Endothelial cell (in vitro differentiated cells): ENCODE measurements at regions not wholly inside any gene's neighbourhood (a gene's known extent, or its start where the extent isn't known, plus 50 kb on each side); places are given as distances from the start of the nearest gene placed in this dataset.

Experiments
- DNase-seq: peaks from one replicate; pipeline ENCODE4 v3.0.0; 2021; ENCODE audit warnings: low spot score
- H3K27ac Mint-ChIP-seq: one replicate; pipeline ENCODE4 v1.8.0; 2021; ENCODE audit warnings: mixed read lengths, inconsistent platforms; ENCODE audit not compliant: unreplicated experiment
- H3K27me3 Mint-ChIP-seq: one replicate; pipeline ENCODE4 v1.8.0; 2021; ENCODE audit warnings: mild to moderate bottlenecking, moderate library complexity, mixed read lengths, inconsistent platforms; ENCODE audit not compliant: unreplicated experiment
- H3K36me3 Mint-ChIP-seq: one replicate; pipeline ENCODE4 v1.8.0; 2021; ENCODE audit warnings: mild to moderate bottlenecking, low read depth, mixed read lengths, inconsistent platforms; ENCODE audit not compliant: unreplicated experiment
- H3K4me1 Mint-ChIP-seq: one replicate; pipeline ENCODE4 v1.8.0; 2021; ENCODE audit warnings: mild to moderate bottlenecking, mixed read lengths, inconsistent platforms; ENCODE audit not compliant: unreplicated experiment
- H3K4me3 Mint-ChIP-seq: one replicate; pipeline ENCODE4 v1.8.0; 2021; ENCODE audit warnings: mild to moderate bottlenecking, mixed read lengths, inconsistent platforms; ENCODE audit not compliant: unreplicated experiment
- H3K9me3 Mint-ChIP-seq: one replicate; pipeline ENCODE4 v1.8.0; 2021; ENCODE audit warnings: mixed read lengths, inconsistent platforms; ENCODE audit not compliant: unreplicated experiment
- TF ChIP-seq, protein P1 (sequence below): fragments of 200-600 bp; sonication (generic); IDR thresholded peaks from one replicate; pipeline ENCODE4 v1.5.0; 2021; ENCODE audit warnings: antibody characterized with exemption; ENCODE audit not compliant: unreplicated experiment

DNA sequence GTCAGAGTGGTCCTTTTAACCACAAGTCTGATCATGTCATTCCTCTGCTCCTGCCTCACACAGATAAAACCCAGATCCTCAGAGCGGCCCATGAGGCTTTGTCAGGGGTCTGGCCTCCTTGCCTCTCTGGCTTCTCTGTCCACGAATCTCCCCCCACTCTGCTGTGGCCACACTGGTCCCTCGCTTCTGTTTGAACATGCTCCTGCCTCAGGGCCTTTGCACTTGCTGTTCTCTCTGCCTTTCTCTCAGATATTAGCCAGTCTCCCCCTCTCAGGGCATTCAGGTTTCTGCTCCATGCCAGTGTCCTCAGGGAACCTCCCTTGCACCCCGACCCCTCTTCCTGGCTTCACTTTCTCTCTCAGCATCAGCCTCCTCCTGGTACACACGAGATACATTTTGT is 518.5 kb downstream of the PREX1 start:
- no peak overlapping the region for H3K4me3 Mint-ChIP-seq
- no peaks in the 10 kb centered on the region for H3K27me3 Mint-ChIP-seq
- H3K36me3 Mint-ChIP-seq, result no peaks in the 10 kb centered on the region
- TF ChIP-seq, protein P1, sequence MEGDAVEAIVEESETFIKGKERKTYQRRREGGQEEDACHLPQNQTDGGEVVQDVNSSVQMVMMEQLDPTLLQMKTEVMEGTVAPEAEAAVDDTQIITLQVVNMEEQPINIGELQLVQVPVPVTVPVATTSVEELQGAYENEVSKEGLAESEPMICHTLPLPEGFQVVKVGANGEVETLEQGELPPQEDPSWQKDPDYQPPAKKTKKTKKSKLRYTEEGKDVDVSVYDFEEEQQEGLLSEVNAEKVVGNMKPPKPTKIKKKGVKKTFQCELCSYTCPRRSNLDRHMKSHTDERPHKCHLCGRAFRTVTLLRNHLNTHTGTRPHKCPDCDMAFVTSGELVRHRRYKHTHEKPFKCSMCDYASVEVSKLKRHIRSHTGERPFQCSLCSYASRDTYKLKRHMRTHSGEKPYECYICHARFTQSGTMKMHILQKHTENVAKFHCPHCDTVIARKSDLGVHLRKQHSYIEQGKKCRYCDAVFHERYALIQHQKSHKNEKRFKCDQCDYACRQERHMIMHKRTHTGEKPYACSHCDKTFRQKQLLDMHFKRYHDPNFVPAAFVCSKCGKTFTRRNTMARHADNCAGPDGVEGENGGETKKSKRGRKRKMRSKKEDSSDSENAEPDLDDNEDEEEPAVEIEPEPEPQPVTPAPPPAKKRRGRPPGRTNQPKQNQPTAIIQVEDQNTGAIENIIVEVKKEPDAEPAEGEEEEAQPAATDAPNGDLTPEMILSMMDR, result no peak
- H3K27ac Mint-ChIP-seq, result no peak overlapping the region
- no peaks in the 10 kb centered on the region for H3K9me3 Mint-ChIP-seq
- DNase-seq, result no peak
- no peaks in the 10 kb centered on the region for H3K4me1 Mint-ChIP-seq

DNA sequence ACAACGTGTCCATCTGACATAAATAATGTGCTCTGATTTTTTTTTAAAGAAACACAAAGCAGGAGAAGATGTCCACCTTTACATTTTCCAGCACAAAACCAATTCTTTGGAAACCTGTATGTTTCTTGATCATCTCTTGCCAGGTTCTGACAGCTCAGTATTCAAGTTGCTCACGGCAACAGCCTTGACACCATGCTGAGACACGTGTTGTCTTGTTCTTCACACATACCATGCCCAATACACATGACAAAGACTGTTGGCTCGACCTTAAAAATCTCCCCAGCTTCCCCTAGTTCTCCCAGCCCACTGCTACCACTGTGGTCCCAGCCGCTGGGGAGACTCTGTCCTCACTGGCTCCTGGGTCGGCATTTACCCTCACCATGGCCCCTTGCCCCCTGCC is 518.9 kb downstream of the PREX1 start:
- Mint-ChIP-seq H3K27me3 (no peaks in the 10 kb centered on the region), H3K27ac (no peak overlapping the region), H3K4me3 (no peak overlapping the region), H3K4me1 (no peaks in the 10 kb centered on the region), H3K36me3 (no peaks in the 10 kb centered on the region), H3K9me3 (no peaks in the 10 kb centered on the region)
- DNase-seq, result no peak
- TF ChIP-seq, protein P1, result no peak

DNA sequence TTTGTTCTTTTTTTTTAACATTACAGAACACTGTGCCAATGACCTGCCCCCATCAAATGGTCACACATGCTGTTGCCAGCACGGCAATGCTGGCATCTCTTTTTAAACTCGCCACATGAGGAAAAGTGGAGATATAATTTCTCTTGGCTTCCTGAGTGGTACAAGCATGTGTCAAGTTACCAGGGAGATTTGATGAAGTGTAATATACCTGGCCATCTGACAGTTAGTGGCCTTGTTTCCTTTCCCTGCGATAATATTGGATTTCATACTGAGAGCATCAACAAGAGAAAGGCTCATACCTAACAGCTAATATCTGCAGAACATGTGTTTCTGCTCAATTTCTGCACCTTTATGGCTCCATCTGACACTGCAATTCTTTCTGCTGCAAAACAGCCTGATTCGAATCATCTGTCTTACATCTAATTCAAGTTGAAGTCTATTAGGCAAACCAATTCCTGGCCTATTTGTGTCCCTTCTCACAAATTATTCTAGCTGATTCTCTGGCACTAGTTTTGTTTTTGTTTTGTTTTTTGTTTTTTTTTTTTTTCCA is 519.5 kb downstream of the PREX1 start:
- DNase-seq, result no peak
- no peaks in the 10 kb centered on the region for H3K9me3 Mint-ChIP-seq
- no peaks in the 10 kb centered on the region for H3K4me1 Mint-ChIP-seq
- H3K36me3 Mint-ChIP-seq, result no peaks in the 10 kb centered on the region
- H3K4me3 Mint-ChIP-seq, result no peak overlapping the region
- no peaks in the 10 kb centered on the region for H3K27me3 Mint-ChIP-seq
- TF ChIP-seq, protein P1, result no peak
- H3K27ac Mint-ChIP-seq, result no peak overlapping the region

DNA sequence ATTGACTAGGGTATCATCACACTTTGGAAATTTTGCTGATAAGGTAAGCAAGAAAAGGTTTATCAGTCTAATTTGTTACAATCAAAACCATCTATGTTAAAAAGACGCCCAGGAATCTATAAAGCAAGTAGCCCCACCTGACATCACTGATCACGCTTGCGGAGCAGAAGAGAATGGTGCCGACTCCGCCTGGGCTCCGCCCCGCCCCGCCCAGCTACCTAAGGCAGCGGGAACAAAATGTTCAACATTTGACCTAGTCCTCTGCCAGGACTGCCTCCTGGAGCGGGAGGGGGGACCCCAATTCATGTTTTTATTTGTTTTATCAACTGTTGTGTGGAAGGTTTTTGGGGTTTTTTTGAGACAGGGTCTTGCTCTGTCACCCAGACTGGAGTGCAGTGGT is 520.5 kb downstream of the PREX1 start:
- no peak for DNase-seq
- H3K4me1 Mint-ChIP-seq, result no peaks in the 10 kb centered on the region
- peaks cover 1% of the 10 kb centered on the region for H3K27me3 Mint-ChIP-seq
- H3K9me3 Mint-ChIP-seq, result no peaks in the 10 kb centered on the region
- no peak overlapping the region for H3K27ac Mint-ChIP-seq
- H3K4me3 Mint-ChIP-seq, result no peak overlapping the region
- TF ChIP-seq, protein P1, result no peak
- no peaks in the 10 kb centered on the region for H3K36me3 Mint-ChIP-seq

DNA sequence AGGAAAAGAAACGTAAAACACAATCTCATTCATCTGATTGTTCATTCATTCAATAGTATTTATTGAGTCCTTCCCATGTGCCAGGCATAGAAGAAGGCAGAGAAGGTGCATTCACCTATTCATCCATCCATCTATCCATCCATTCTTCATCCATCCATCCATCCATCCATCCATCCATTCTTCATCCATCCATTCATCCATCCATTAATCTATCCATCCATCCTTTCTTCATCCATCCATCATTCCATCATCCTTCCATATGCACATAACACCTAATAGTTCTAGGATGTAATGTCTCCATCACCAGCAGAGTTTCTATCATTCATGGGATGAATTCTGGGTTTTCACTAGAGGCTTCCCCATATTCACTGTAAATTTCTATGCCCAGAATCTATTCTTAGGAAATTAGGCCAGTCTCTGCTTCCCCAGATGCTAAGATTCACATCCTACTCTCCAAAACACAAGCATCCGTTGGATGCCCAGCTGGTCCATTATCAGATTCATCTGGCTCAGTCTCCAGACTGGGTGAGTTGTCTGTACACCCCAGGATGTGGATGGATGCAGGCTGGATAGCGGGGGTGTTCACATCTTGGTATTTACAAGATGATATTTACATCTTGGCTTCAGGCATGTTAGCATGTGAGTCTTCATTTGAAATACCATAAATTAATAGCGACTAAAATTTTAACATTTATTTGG is 517.7 kb upstream of the SULF2 start:
- TF ChIP-seq, protein P1, result no peak
- no peak overlapping the region for H3K27ac Mint-ChIP-seq
- no peaks in the 10 kb centered on the region for H3K36me3 Mint-ChIP-seq
- H3K27me3 Mint-ChIP-seq, result peaks cover 3% of the 10 kb centered on the region
- no peaks in the 10 kb centered on the region for H3K4me1 Mint-ChIP-seq
- H3K9me3 Mint-ChIP-seq, result no peaks in the 10 kb centered on the region
- no peak overlapping the region for H3K4me3 Mint-ChIP-seq
- no peak for DNase-seq
